ENCODE measurements at regions not wholly inside any gene's neighbourhood (a gene's known extent, or its start where the extent isn't known, plus 50 kb on each side); places are given as distances from the start of the nearest gene placed in this dataset.

GRCh38 chr12:70971001-70971794 is 50.7 kb upstream of the PTPRR start:
- Histone ChIP-seq H3K27me3 (no peaks in the 10 kb centered on the region), H3K27ac (no peak overlapping the region), H3K9me3 (no peaks in the 10 kb centered on the region), H3K4me3 (no peak overlapping the region), H3K4me1 (no peaks in the 10 kb centered on the region), H3K36me3 (no peaks in the 10 kb centered on the region)
- DNase-seq (no peak), ATAC-seq (no peak)
- TF ChIP-seq CTCF (IDR thresholded peaks at IDR 0.05): no peak
- no peak for TF ChIP-seq POLR2A (IDR thresholded peaks at IDR 0.05)
- 56% methylated on average over 3 of the region's 3 CpGs for WGBS (ENCODE audit: insufficient coverage, low coverage, low lambda C conversion rate, missing lambda C conversion rate)
- intact Hi-C loops (cut with DNase I): no loop called here
